CD4-positive, alpha-beta T cell treated with Interferon gamma for 1 hour (primary cell): ENCODE measurements at regions not wholly inside any gene's neighbourhood (a gene's known extent, or its start where the extent isn't known, plus 50 kb on each side); places are given as distances from the start of the nearest gene placed in this dataset.
"Not testable (repeated sequence)": the region's sequence is repeated elsewhere in the genome, so short reads cannot be mapped to it uniquely, and the experiment has no call there.

Experiments
- DNase-seq: peaks from one replicate; pipeline ENCODE4 v3.0.0-alpha.2; 2020

DNA sequence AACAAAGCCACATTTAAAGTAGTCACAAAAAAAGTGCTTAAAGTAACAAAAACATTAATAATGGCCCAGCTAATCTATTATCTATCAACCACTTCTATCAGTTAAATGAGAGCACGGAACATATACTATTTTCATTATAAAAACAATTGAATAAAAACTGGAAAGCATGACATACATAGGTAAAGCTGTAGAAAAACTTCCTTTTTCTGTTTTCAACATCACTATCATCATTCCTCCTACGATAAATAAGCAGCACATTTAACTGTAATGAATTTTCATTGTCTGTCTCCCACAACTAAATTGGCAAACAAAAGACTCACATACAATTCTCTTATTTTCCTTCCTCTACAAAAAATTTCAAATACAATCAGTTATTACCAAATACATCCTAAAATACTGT lies 96.4 kb upstream of the DPH5 start:
- DNase-seq: no peak

DNA sequence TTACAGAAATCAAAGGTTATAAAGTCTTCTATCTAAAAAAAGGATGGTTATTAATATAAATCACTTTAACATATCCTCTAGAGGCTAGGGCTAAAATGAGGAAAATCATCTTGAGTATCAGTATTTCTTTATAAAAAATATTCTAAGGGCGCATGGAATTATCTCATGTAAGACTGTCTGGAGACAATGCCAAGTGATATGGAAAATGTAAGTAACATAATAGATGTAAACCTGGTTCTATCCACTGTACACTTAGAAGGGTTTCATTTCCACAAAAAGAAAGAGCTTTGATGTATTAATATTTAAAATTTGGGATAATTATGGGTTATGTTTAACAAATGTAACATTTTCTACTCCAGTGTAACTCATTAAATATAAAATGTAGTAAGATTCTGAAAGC lies 95.9 kb upstream of the DPH5 start:
- DNase-seq: no peak

DNA sequence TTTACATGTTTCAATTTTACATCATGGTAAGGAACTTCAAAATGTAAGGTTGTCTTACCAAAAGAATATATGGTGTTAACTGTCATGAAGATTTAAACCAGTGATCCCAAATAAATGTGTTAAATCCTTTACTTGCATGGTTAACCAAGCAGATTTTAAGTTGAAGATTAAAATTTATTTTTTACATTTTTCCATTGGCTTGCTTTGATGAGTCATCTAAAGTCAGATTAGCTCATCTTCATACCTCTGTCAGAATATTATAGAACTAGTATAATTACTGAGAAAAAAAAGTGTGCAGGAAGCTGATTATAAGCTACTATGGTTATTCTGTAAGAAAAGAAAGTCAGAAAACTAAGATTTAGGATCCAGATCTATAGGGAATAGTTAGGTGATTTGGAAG lies 95.3 kb upstream of the DPH5 start:
- DNase-seq: no peak

DNA sequence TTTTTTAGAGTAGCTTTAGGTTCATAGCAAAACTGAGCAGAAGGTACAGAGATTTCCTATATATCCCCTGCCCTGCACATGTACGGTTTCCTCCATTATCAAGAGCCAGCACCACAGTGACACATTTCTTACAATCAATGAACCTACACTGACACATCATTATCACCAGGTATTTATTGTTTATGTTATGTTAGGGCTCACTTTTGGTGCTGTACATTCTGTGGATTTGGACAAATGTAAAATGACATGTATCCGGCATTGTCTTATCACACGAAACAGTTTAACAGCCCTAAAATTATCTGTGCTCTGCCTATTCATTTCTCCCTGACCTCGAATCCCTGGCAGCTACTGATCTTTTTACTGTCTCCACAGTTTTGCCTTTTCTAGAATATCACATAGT lies 93.7 kb upstream of the DPH5 start:
- DNase-seq: no peak

DNA sequence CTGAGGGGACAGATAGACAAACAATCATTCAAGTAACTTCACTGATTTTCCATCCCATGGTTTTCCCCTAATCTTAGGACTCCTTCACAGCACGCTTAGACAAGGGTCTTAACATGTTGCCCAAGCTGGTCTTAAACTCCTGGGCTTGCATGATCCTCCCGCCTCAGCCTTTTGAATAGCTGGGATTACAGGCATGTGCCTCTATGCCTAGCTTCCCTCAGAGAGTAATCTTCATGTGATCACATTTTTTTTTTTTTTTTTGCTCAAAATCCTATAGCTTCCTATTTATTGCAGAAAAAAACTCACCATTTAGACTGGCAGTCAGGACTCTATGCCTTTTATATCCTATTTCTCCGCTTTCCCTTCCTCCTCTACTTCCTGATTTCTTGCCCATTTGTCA lies 90.4 kb upstream of the DPH5 start:
- DNase-seq: no peak

DNA sequence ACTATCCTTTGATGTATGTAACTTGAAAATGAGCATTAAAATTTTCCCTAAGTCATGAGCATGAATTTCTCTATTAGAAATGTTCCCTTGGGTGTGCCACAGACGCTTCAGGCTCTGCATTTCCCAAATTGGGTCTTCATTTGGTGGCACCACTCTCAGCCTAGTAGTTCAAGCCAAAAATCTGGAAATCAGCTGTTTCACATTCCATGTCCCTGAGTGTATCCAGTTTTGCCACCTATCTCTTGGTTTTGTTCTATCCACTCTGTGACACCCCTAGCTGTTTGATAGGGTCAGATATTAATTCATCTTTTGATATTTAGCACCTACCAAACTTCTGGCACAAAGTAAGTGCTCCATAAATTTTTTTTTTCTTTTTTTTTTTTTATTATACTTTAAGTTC lies 89.5 kb upstream of the DPH5 start:
- DNase-seq: no peak

DNA sequence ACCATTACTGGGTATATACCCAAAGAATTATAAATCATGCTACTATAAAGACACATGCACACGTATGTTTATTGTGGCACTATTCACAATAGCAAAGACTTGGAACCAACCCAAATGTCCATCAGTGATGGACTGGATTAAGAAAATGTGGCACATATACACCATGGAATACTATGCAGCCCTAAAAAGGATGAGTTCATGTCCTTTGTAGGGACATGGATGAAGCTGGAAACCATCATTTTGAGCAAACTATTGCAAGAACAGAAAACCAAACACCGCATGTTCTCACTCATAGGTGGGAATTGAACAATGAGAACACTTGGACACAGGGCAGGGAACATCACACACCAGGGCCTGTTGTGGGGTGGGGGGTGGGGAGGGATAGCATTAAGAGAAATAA lies 88.5 kb upstream of the DPH5 start:
- DNase-seq: not testable (repeated sequence)

DNA sequence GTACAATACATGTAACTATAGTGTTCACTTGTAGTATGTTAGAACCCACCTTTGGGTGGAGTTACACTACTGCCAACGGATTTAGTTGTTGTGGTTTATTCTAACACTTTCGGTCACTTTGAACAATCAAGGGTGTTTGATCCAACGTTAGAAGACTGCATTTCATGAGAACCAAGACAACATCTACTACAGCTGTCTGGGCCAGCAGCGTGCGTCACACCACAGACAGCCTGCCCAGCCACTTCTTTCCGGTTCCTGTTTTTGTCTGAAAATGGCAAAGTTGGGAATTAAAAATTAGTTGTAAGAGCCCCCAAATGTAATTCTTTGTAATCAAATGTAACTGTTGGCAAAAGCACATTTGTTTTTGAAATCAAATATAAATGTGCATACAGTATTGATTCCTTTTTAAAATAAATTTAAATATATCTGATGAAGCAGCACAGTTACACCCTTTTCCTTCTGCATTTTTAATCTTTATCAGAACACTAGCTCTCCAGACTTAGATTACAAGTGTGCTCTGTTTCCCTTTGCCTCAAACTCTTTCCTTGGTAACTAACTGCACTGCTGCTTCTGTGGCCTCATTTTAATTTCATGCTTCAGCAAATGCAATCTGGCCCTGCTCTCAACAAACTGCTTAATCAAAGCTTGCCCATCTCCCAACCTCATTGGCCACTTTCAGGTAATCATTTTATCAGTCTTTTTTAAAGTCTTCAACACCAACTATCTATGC lies 86.6 kb upstream of the DPH5 start:
- DNase-seq: peak; percentile 92

DNA sequence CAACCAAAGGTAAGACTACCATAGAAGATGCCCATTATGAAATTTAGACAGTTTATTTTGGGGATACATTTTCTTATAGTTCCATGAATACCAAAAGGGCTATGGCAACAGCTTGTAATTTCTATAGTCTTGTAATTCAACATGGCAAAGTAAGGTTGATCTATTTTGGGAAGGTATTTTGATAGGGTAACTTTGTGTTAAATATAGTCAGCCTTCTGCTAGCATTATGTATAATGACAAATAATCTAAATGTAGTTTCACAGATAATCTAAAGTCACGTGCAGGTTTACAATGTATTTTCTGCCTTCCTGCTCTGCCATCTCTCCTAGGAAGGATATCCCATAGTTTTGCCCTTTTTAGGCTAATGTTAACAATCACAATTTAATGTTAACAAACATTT lies 85.9 kb upstream of the DPH5 start:
- DNase-seq: no peak

DNA sequence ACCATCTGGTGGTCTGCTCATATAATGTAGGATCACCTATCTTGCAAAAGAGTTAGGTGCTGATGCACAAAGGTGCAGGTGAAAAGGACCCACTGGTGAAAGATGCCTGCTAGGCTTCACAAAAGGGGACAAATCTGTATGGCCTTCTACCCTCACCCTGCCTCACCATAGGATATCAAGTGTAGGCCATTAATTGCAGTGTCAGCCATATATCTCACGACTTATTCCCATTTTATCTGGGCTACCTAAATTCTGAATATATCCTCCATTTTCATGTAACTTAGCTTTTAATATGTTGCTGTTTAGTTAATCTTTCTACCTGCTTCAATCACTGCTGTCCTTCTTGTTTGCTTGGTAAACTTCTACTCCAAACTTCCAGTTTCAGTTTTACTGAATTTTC lies 84.2 kb upstream of the DPH5 start:
- no peak for DNase-seq

DNA sequence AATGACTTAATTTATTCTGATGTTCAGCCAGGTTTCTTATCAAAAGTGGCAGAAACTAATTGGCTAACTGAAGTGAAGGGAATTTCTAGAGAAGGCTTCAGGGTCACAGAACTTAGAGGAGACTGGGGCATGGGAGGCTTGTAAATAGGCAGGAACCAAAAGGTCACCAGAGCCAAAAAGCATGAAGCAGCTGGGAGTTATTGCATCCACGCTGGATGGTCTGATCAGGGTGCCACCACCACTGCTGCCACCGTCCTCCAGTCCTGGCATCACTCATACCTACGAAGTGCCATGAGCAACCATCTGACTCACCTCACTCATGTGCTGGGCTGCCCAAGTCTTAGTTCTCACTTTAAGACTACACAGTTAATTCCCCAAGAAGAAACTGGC lies 82.5 kb upstream of the DPH5 start:
- DNase-seq: no peak

DNA sequence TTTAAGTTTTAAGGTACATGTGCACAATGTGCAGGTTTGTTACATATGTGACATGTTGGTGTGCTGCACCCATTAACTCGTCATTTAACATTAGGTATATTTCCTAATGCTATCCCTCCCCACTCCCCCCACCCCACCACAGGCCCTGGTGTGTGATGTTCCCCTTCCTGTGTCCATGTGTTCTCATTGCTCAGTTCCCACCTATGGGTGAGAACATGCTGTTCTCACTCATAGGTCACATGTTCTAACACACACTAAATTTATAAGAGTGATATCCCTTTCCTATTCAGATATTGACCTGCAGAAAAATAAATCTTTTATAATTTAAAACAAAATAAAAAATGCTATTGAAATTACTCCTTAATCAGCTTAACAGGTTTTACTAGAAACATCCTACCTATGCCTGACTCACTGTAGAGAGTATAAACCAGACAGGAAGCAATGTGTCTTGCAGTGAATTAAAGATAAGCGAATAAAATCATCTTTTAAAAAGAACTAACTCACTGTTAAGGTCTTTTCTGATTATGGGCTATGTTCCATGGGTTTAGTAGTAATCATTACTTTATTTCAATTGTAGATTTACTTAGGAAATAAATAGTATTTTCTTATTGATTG lies 82.0 kb upstream of the DPH5 start:
- no peak for DNase-seq

DNA sequence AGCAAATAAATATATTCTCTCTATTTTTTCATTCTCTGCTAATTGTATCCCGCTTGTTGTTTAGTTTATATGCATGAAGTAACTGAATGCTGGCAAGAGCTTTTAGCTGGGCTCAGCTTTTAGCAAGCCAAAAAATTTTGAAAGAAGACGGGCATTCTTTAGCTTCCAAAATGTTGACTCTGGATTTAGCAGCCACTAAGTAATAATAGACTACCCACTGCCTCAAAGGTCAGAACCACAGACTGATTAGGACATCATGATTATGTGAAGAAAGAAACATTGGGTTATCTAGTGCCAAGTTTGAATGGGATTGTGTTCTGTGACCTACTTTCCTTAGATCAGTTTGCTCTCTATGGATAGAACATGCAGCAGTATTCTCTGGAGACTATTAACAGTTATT lies 80.3 kb upstream of the DPH5 start:
- DNase-seq: no peak

DNA sequence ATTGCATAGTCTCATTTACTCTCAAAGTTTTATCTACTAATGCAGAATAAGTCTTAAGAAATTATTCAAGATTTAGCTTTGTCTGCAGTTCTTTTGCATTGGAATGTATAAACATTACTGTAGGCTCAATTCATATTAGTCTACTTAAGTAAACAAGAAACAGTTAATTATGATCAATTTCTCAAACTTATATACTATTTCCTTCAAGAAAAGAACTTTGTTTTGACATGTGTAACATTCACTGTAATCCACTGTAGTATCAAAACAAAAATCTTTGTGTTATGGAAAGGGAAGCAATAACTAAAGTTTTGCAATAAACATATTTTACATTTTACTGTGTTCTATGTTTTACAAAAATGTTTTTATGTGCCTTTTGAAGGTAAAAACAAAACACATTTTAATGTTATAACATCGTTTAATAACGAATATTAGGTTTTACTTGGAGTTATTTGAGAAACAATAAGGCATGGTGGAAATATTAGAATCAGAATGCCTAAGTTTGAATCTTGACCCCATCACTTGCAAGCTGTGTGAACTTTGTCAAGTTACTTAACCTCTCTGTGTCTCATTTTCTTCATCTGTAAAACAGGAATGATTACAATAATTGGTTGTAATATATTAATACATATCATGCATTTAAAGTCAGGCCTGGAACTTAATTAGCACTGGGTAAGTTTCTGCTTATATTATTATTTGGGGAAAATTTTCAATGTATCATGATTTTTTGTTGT lies 77.0 kb upstream of the DPH5 start:
- no peak for DNase-seq

DNA sequence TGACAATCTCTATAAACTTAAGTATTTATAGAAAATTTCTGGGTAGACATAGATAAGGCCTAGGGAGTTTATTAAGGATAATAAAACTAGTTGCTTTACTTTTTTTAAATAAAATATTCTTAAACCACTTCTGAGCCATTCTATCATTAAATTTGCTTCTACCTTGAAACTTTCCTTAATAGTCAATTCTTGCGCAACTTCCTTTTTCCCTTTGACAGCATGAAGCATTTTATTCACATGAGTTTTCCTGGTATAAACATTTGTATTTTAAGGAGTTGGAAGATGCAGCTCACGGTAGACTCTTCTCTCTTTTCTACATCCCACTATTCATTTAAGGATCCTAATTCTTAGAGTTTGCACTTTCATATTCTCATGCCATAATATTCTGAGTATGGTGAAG lies 75.8 kb upstream of the DPH5 start:
- no peak for DNase-seq

DNA sequence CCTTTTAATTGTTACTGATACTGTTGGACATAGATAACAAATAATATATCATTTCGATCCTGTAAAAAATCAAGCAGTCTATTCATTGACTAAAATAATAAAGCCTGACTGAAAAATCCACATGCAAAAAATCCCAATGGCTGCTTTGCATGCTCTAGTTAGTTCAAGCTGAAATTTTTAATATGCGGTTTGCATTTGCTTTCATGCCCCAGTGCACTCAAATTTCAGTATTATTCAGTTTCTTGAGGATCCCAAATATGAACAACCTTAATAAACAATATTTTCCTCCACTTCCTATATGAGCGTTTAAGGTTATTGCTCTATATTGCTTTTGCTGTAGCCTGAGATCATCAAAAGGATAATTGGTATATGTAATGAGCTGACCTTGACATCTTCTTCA lies 75.1 kb upstream of the DPH5 start:
- DNase-seq: no peak

DNA sequence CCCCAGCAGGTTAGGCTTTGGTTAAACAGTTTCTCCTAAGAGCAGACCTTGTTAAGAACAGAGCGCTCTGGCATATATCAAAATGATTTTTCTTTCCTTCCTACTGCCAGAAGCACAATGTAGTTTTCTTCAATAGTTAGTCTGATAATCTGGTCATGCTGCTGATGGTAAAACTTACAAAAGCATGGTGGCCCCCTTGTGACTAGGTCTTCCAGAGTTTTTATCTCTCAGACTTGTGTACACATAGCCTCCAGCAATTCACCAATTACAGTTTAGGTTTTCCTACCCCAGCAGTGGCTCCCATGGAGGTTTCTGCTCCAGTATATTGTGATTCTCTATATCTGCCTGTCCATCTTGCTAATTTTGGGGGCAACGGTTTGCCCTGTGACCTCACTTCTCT lies 73.3 kb upstream of the DPH5 start:
- DNase-seq: no peak

DNA sequence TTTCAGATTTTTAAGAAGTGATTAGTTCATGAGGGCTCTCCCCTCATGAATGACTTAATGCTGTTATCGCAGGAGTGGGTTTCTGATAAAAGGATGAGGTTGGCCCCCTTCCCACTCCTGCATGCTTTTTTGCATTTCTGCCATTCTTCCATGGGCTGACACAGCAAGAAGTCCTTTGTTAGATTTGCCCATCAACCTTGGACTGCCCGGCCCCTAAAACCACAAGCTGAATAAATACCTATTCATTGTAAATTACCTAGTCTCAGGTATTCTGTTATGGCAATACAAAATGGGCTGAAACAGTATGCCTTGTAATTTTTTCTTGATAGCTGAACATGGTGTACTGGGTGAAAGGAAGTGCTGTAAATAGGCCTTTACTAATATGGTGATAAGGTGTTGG lies 72.7 kb upstream of the DPH5 start:
- no peak for DNase-seq

DNA sequence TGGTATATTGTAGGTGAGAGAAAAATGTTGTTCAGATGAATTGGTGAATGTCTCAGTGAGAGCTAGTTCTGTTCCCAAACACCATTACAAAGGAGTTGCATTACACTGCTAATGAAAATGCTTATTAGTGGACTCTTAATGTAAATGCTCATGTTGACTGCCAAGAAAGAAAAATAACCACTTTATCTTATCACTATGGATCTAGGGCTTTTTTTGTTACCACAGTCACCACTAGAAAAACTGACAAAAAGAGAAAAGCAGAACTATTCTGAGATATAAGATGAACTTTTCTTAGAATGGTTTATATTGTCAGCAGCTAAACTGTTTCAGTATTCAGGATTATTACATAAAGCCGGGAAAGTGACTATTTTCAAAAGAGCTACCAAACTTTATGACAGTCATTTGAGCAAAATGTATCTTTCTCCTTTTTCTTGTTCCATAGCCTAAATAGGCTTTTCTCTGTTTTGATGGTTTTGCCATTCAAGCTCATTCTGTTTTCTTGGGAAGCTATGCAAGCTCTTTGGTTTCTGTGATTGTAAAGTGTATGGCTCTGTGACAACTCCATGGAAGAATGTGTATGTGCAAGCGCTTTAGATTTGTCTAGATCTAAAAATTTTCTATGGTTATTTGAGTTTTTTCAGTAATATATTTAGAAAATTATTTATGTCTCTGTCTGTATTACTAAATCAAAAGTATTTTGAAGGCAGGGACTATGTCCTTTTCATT lies 64.2 kb upstream of the DPH5 start:
- DNase-seq: no peak

DNA sequence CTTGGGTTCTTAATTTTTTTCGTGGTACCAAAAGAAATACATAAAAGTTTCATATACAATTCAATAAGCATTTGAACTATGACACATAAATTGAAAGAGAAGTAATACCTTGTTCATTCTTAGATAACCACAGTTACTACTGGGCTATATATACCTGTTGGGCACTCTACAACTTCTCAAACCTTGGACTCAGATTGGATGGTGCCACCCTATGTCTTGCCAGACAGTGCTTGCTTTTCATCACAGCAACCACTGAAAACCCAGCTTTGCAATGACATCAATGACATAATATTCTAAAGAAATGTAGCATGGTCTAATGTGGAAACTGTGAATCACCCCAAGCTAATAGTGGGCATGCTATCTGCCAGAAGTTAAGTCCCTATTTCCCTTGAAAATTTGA lies 62.8 kb upstream of the DPH5 start:
- no peak for DNase-seq

DNA sequence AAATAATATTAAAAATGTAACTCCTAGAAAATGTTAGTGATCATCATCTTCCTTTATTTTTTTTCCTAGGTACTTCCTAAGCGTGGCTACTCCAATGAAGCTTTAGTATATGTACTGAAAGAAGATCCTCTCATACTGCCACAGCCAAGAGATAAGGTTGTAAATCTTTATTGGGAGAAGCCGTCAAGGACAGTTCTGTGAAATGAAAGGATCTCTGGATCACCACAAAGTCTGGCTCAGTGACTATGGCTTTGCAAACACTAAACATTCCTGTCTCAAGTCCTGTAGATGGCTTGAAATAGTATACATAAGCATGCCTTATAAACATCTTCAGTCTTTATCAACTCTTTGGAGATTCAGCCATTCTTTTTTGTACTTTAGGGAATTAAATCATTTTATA lies 61.2 kb upstream of the DPH5 start:
- no peak for DNase-seq

DNA sequence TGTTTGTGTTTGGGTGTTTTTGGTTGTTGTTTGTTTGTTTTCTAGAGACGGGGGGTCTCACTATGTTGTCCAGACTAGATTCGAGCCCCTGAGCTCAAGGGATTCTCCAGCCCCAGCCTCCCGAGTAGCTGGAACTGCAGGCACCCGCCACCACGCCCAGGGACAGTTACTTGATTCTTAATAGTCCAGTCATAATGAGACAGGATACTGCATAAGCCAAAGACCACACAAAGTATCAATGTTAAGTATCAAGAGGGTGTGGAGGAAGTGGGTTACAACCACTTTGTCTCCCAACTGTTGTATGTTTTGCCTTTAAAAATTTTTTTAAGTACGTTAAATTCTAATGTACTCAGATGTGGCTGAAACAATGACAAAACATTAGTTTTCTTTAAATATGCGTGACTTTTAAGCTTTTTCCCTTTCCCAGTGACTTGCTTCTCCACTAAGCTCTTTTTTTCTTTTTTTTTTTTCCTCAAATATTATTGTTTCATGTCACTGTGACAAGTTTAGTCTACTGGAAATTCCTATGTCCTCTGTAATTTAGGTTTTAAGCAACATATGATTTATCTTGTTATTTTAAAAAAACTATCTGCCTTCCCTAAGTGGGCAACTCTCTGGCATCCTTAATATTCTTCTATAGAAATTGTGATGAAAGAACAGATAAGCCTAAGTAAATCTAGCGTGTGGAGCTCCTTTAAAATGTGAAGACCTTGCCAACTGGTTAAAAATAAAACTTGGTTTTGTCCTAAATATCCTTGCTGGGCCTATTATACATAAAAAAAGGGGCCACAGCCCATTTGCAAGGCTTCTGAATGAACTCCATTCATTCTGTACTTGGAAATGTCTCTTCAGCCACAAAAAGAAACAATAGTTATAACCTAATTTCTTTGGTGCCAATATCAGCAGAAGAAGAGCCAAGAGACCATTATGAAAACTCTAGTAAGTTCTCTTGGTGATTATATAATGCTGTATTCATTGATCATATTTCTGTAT lies 56.2 kb upstream of the DPH5 start:
- DNase-seq: peak; percentile 12

DNA sequence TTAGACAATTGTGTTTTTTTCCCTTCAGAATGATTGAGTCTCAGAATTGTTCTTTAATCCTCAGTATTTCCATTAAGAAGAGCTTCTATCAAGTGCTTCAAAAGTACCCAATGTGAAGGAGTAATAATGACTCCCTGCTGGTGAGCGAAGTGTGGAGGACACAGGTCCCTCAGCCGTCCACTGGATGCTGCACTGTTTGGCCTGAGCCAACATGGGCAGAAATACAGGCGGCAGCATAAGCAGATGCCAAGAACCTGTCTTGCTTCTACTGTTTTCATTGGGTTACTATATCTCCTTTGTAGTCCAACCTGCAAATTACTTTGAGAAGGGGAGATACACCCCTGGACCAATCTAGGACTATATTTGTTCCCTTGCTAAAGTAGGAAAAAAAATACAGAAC lies 55.3 kb upstream of the DPH5 start:
- DNase-seq: no peak
